Tibial nerve (tissue), 4 donors: ENCODE measurements at regions not wholly inside any gene's neighbourhood (a gene's known extent, or its start where the extent isn't known, plus 50 kb on each side); places are given as distances from the start of the nearest gene placed in this dataset.
"Not testable (repeated sequence)": the region's sequence is repeated elsewhere in the genome, so short reads cannot be mapped to it uniquely, and the experiment has no call there.

ENCODE experiments used
- DNase-seq, 2 donors: peaks; one replicate each; pipeline ENCODE4 v3.0.0-alpha.2; 2019; ENCODE audit warnings: low spot score in 2 of 2
- H3K27ac ChIP-seq, 4 donors: fragments of 200-600 bp; sonication (generic) in 3 of 4; one replicate each; pipeline ENCODE4 v1.5.1; 2017 to 2019; ENCODE audit warnings: mild to moderate bottlenecking in 1 of 4
- H3K27me3 ChIP-seq, 2 donors: fragments of 200-600 bp; sonication (generic) in 1 of 2; one replicate each; pipeline versions ENCODE4 v1.5.1 to v1.6.0; 2017 to 2019
- H3K36me3 ChIP-seq, 3 donors: fragments of 200-600 bp; sonication (generic); one replicate each; pipeline ENCODE4 v1.5.1; 2018 to 2019
- H3K4me1 ChIP-seq, 4 donors: fragments of 200-600 bp; sonication (generic) in 3 of 4; one replicate each; pipeline ENCODE4 v1.5.1; 2017 to 2019
- H3K4me3 ChIP-seq, 4 donors: fragments of 200-600 bp; sonication (generic) in 3 of 4; one replicate each; pipeline ENCODE4 v1.5.1; 2017 to 2019; ENCODE audit warnings: mild to moderate bottlenecking in 1 of 4, moderate library complexity in 1 of 4
- H3K9me3 ChIP-seq, 4 donors: fragments of 200-600 bp; sonication (generic) in 3 of 4; one replicate each; pipeline ENCODE4 v1.5.1; 2017 to 2019
- CTCF ChIP-seq, 5 experiments: fragments of 200-600 bp in 3 of 5; fragments of 450-650 bp in 2 of 5; sonication (generic) in 3 of 5; IDR thresholded peaks; one replicate each; pipeline ENCODE4 v1.5.1; 2016 to 2019; ENCODE audit warnings: antibody characterized with exemption in 5 of 5, mild to moderate bottlenecking in 3 of 5, moderate library complexity in 2 of 5
- EP300 ChIP-seq, 2 donors: sonication (generic); formaldehyde crosslinking; IDR thresholded peaks; one replicate each; pipeline ENCODE4 v1.6.1; 2017; ENCODE audit warnings: antibody characterized with exemption in 2 of 2, mild to moderate bottlenecking in 1 of 2
- POLR2A ChIP-seq, 2 donors: fragments of 450-650 bp; IDR thresholded peaks; one replicate each; pipeline ENCODE4 v1.6.1; 2017; ENCODE audit warnings: antibody characterized with exemption in 2 of 2, mild to moderate bottlenecking in 2 of 2, moderate library complexity in 2 of 2
- WGBS, 2 donors: methylation state at CpG; one replicate each; pipeline ENCODE4 v1.1.5; 2018; 5-methylcytosine and 5-hydroxymethylcytosine counted together

GRCh38 chr6:141464490-141464889, 668.2 kb upstream of the GJE1 start:
- Histone ChIP-seq H3K4me3 (no peak overlapping the region), H3K4me1 (peaks cover 0 to 36% (median 5%) of the 10 kb centered on the region in 4 donors), H3K27me3 (no peaks in the 10 kb centered on the region), H3K9me3 (no peaks in the 10 kb centered on the region), H3K36me3 (no peaks in the 10 kb centered on the region), H3K27ac (peak overlapping the region in 2 of 4 donors; percentile 1 to 11)
- WGBS, 2 donors = 21 to 25% methylated on average over 2 of the region's 2 CpGs
- TF ChIP-seq POLR2A (IDR thresholded peaks at IDR 0.05) (no peak), CTCF (IDR thresholded peaks at IDR 0.05) (no peak), EP300 (IDR thresholded peaks at IDR 0.05) (peak in 1 of 2 donors; percentile 40)
- DNase-seq = no peak

DNA sequence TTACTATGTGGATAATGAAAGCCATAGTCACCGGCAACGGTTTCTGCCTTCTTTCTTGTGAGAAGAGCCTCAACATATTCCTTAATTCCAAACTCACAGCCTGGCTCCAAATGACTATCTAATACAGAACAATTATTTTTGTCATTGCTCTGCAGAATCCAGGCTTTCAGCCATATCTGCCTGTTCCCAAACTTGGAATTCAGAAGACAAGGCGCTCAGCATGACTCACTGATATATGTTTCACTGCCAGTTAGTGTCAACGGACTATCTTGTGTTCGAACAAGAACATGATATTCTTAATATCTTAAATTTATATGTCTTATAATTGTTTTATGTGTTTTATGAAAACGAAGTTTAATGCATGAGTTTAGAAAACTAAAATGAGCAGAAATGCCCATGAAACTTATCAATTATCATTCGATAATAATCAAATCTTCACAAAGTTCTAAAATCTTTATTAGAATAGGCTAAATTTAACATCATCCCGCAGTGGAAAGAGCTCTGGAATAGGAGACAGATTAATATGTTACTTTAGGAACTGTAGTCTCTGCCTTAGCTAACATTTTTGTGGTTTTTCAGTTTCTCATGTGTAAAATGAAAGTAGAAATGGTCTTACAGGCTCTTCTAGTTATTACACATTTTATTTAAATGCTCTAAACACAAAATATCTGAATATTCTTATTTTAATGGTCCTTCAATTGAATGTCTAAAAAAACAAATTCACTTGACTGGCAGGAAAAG, 669.3 kb upstream of the GJE1 start:
- H3K27me3 ChIP-seq = no peaks in the 10 kb centered on the region
- H3K27ac ChIP-seq = peak overlapping the region in 2 of 4 donors; percentile 8 to 9
- DNase-seq = no peak
- H3K4me3 ChIP-seq = peak overlapping the region in 1 of 4 donors; percentile 1
- no peaks in the 10 kb centered on the region for H3K9me3 ChIP-seq
- peaks cover 0 to 36% (median 5%) of the 10 kb centered on the region in 4 donors for H3K4me1 ChIP-seq
- WGBS, 2 donors = 58 to 62% methylated on average over 8 of the region's 8 CpGs
- TF ChIP-seq EP300 (IDR thresholded peaks at IDR 0.05) (no peak), POLR2A (IDR thresholded peaks at IDR 0.05) (no peak), CTCF (IDR thresholded peaks at IDR 0.05) (no peak)
- no peaks in the 10 kb centered on the region for H3K36me3 ChIP-seq

GRCh38 chr6:141460743-141461484, 671.8 kb upstream of the GJE1 start:
- 95 to 96% methylated on average over 1 of the region's 1 CpG for WGBS, 2 donors
- H3K4me1 ChIP-seq = peaks cover 0 to 23% (median 3%) of the 10 kb centered on the region in 4 donors
- H3K4me3 ChIP-seq = no peak overlapping the region
- no peaks in the 10 kb centered on the region for H3K9me3 ChIP-seq
- H3K36me3 ChIP-seq = no peaks in the 10 kb centered on the region
- TF ChIP-seq CTCF (IDR thresholded peaks at IDR 0.05) (no peak), POLR2A (IDR thresholded peaks at IDR 0.05) (no peak), EP300 (IDR thresholded peaks at IDR 0.05) (no peak)
- H3K27ac ChIP-seq = no peak overlapping the region
- H3K27me3 ChIP-seq = no peaks in the 10 kb centered on the region
- DNase-seq = no peak

- not testable (repeated sequence) for H3K4me3 ChIP-seq, H3K27ac ChIP-seq, H3K9me3 ChIP-seq, H3K36me3 ChIP-seq, DNase-seq, H3K27me3 ChIP-seq
- peaks cover 0 to 23% (median 3%) of the 10 kb centered on the region in 4 donors for H3K4me1 ChIP-seq
- WGBS, 2 donors = 83 to 86% methylated on average over 5 of the region's 5 CpGs
Observed at GRCh38 chr6:141460245-141460644, 672.5 kb upstream of the GJE1 start.

DNA sequence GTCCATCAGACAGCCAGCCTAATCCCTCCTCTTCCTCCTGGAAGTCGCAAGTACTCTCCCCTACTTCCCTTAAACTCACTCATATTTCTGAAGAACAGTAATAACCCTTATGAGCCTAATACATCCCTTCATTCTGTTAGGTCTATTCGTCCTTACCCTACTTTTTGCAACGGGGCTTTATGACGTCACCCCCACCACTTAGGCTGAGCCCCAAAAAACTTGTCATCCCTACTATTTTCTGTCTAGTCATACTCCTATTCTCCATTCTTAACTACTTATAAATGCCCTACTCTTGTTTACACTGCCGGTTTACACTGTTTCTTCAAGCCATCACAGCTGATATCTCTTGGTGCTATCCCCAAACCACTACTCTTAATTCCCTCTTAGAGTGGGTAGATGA, 674.7 kb upstream of the GJE1 start:
- H3K9me3 ChIP-seq, DNase-seq, H3K4me3 ChIP-seq, H3K36me3 ChIP-seq, H3K27ac ChIP-seq, H3K27me3 ChIP-seq, H3K4me1 ChIP-seq: not testable (repeated sequence)
- WGBS, 2 donors = 94 to 97% methylated on average over 5 of the region's 5 CpGs

GRCh38 chr6:141452354-141452686, 680.4 kb upstream of the GJE1 start:
- TF ChIP-seq POLR2A (IDR thresholded peaks at IDR 0.05) = no peak
- Histone ChIP-seq H3K4me3 (no peak overlapping the region), H3K36me3 (no peaks in the 10 kb centered on the region), H3K4me1 (no peaks in the 10 kb centered on the region), H3K27ac (no peak overlapping the region), H3K27me3 (no peaks in the 10 kb centered on the region), H3K9me3 (no peaks in the 10 kb centered on the region)
- no peak for DNase-seq
